ENCODE measurements at regions not wholly inside any gene's neighbourhood (a gene's known extent, or its start where the extent isn't known, plus 50 kb on each side); places are given as distances from the start of the nearest gene placed in this dataset.

- in situ Hi-C loops (cut with HindIII; ENCODE audit: low sequenced_read_pairs) = no loop called here
- DNase-seq (ENCODE audit: low read depth, low spot score) = no peak
- TF ChIP-seq, protein P1, sequence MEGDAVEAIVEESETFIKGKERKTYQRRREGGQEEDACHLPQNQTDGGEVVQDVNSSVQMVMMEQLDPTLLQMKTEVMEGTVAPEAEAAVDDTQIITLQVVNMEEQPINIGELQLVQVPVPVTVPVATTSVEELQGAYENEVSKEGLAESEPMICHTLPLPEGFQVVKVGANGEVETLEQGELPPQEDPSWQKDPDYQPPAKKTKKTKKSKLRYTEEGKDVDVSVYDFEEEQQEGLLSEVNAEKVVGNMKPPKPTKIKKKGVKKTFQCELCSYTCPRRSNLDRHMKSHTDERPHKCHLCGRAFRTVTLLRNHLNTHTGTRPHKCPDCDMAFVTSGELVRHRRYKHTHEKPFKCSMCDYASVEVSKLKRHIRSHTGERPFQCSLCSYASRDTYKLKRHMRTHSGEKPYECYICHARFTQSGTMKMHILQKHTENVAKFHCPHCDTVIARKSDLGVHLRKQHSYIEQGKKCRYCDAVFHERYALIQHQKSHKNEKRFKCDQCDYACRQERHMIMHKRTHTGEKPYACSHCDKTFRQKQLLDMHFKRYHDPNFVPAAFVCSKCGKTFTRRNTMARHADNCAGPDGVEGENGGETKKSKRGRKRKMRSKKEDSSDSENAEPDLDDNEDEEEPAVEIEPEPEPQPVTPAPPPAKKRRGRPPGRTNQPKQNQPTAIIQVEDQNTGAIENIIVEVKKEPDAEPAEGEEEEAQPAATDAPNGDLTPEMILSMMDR (IDR thresholded peaks at IDR 0.05; ENCODE audit: low read depth, low read length) = no peak
- no peak overlapping the region for H3K4me3 ChIP-seq (ENCODE audit: low read depth, low read length)
Measured at GRCh38 chr9:85884256-85884655, 56.7 kb upstream of the NAA35 start.

DNA sequence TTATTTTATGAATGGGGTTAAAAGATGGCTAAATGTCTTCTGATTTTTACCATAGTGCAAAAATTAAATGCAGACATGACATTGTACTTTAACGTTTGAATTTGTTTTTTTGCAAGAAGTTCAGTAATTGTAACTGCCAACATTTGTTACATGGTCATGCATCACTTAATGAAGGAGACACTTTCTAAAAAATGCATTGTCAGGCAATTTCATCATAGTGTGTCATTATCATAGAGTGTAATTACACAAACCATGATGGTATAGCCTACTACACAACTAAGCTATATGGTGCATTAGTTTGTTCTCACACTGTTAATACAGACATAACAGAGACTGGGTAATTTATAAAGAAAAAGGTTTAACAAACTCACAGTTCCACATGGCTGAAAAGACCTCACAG is 50.0 kb upstream of the NAA35 start:
- in situ Hi-C loops (cut with HindIII; ENCODE audit: low sequenced_read_pairs) = no loop called here
- no peak overlapping the region for H3K4me3 ChIP-seq (ENCODE audit: low read depth, low read length)
- no peak for DNase-seq (ENCODE audit: low read depth, low spot score)
- TF ChIP-seq, protein P1 (IDR thresholded peaks at IDR 0.05; ENCODE audit: low read depth, low read length) = no peak
